ENCODE measurements at regions not wholly inside any gene's neighbourhood (a gene's known extent, or its start where the extent isn't known, plus 50 kb on each side); places are given as distances from the start of the nearest gene placed in this dataset.

DNA sequence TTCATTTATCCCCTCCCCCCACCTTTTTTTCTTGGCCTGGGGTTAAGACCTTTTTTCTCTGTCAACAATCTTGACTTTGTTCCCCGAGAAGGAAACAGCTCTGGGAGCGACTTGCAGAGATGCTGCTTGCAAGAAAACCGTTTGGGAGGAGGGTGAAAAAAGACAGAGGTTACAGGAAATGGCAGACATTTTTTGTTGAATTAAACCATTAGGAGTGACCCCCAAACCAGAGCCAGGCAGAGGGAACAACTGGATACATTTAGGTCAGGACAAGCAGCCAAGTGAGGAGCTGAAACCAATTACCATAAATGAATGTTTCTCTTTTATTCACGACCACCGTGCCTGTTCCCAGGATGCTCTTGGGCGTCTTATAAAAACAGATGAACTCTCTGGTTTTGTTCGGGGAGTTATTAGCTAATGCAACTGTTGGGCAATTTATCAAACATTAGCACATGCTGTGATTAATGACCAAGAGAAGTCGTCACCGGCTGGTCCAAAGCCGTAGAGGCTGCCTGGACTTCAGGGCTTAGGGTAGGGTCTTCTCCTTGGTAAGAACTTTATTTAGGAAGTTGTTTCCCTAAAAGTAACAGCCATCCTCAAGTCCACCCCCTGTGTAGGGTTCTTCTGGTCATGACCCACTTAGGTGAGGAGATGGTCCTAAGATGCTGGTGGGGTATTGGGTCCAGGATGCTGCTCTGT is 141.0 kb downstream of the FOXD2 start:
- no peaks in the 10 kb centered on the region for H3K79me2 ChIP-seq (replicated peaks; ENCODE audit: insufficient read depth)
- H3K4me1 ChIP-seq (ENCODE audit: insufficient read depth) = no peaks in the 10 kb centered on the region
- no peak for TF ChIP-seq CREB1 (CRISPR knock-in tag; IDR thresholded peaks at IDR 0.05; ENCODE audit: low read depth)
- no peak for TF ChIP-seq STAT1 (IDR thresholded peaks at IDR 0.05; ENCODE audit: unreplicated experiment)
- no peak for TF ChIP-seq POLR2AphosphoS5 (IDR thresholded peaks at IDR 0.05; ENCODE audit: low read depth)
- no peak for TF ChIP-seq NANOG (IDR thresholded peaks at IDR 0.05; ENCODE audit: borderline replicate concordance)
- TF ChIP-seq ETS1 (IDR thresholded peaks at IDR 0.05) = no peak
- TF ChIP-seq ZNF114 (CRISPR knock-in tag; IDR thresholded peaks at IDR 0.05) = no peak
- TF ChIP-seq, protein P1, sequence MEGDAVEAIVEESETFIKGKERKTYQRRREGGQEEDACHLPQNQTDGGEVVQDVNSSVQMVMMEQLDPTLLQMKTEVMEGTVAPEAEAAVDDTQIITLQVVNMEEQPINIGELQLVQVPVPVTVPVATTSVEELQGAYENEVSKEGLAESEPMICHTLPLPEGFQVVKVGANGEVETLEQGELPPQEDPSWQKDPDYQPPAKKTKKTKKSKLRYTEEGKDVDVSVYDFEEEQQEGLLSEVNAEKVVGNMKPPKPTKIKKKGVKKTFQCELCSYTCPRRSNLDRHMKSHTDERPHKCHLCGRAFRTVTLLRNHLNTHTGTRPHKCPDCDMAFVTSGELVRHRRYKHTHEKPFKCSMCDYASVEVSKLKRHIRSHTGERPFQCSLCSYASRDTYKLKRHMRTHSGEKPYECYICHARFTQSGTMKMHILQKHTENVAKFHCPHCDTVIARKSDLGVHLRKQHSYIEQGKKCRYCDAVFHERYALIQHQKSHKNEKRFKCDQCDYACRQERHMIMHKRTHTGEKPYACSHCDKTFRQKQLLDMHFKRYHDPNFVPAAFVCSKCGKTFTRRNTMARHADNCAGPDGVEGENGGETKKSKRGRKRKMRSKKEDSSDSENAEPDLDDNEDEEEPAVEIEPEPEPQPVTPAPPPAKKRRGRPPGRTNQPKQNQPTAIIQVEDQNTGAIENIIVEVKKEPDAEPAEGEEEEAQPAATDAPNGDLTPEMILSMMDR (conservative IDR thresholded peaks at IDR 0.05; ENCODE audit: low read depth in 2 of 2) = no peak
- no peak for TF ChIP-seq EZH2 (IDR thresholded peaks at IDR 0.05; ENCODE audit: low read depth, unreplicated experiment)
- no peak for TF ChIP-seq EZH2phosphoT487 (IDR thresholded peaks at IDR 0.05; ENCODE audit: unreplicated experiment)
- TF ChIP-seq ZNF331 (CRISPR knock-in tag; IDR thresholded peaks at IDR 0.05; ENCODE audit: low read depth) = no peak
- TF ChIP-seq JUNB (IDR thresholded peaks at IDR 0.05; ENCODE audit: unreplicated experiment) = no peak
- no peak for TF ChIP-seq ZNF462 (CRISPR knock-in tag; IDR thresholded peaks at IDR 0.05)
- TF ChIP-seq REST (IDR thresholded peaks at IDR 0.05; ENCODE audit: unreplicated experiment) = no peak
- peak; percentile 17 for DNase-seq (ENCODE audit: low spot score)
- peaks cover 24% of the 10 kb centered on the region for H3K4me1 Mint-ChIP-seq
- no peaks in the 10 kb centered on the region for H3K36me3 Mint-ChIP-seq (ENCODE audit: low read depth)
- no peak overlapping the region for H3K27ac Mint-ChIP-seq
- H3K27ac ChIP-seq (ENCODE audit: low read depth) = no peak overlapping the region
- peaks cover 8% of the 10 kb centered on the region for H3K27me3 Mint-ChIP-seq (ENCODE audit: insufficient read depth, low read depth, poor library complexity)
- no peak for ATAC-seq
- H3K9me2 ChIP-seq (ENCODE audit: insufficient read depth) = no peaks in the 10 kb centered on the region
- no peaks in the 10 kb centered on the region for H4K20me1 ChIP-seq (replicated peaks; ENCODE audit: insufficient read depth)
- no peak overlapping the region for H3K4me3 Mint-ChIP-seq
- H3K36me3 ChIP-seq (ENCODE audit: insufficient read depth) = no peaks in the 10 kb centered on the region
- peak overlapping the region; percentile 83; the same call in 1 of the 2 replicates for H2AFZ ChIP-seq
- no peak overlapping the region for H3K4me3 ChIP-seq
- H3K9me3 Mint-ChIP-seq = no peaks in the 10 kb centered on the region; the same call in 2 of the 3 replicates
- no peaks in the 10 kb centered on the region for H3F3A ChIP-seq (replicated peaks; ENCODE audit: low read depth)
- H3K27me3 ChIP-seq (ENCODE audit: insufficient read depth) = no peaks in the 10 kb centered on the region
- H3K4me2 ChIP-seq = no peak overlapping the region
